ENCODE measurements at regions not wholly inside any gene's neighbourhood (a gene's known extent, or its start where the extent isn't known, plus 50 kb on each side); places are given as distances from the start of the nearest gene placed in this dataset.
A peak's percentile ranks its signal among the peaks of the same experiment; 100 is the strongest.
"Not testable (repeated sequence)": the region's sequence is repeated elsewhere in the genome, so short reads cannot be mapped to it uniquely, and the experiment has no call there.

DNA sequence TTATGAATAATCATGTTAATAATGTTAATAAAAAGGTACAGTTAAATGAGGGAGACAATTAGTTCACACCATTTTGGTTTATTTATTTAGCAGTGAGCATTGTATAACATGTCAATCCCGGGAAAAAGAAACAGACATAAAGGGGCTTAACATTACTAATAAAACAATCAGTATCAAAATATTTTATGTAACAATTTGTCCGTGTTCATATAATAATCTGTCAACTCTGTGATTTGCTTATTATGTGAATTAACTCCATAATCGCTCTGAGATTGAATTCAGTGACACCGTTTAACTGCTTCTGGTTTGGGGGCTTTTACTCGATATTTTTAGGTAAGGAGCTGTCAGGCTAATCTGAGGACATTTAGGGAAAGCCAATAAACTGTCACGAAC, 95.8 kb upstream of the HMGA2 start:
- intact Hi-C loops (cut with micrococcal nuclease) = no loop called here
- Histone ChIP-seq H3K27me3 (ENCODE audit: low read depth) (peaks cover 98% of the 10 kb centered on the region), H3K4me1 (peaks cover 10% of the 10 kb centered on the region), H3K9me3 (replicated peaks) (no peaks in the 10 kb centered on the region), H3K27ac (replicated peaks) (no peak overlapping the region), H3K4me3 (no peak overlapping the region), H3K36me3 (no peaks in the 10 kb centered on the region)
- DNase-seq = no peak
- no peak for TF ChIP-seq CTCF (IDR thresholded peaks at IDR 0.05; ENCODE audit: borderline replicate concordance)

DNA sequence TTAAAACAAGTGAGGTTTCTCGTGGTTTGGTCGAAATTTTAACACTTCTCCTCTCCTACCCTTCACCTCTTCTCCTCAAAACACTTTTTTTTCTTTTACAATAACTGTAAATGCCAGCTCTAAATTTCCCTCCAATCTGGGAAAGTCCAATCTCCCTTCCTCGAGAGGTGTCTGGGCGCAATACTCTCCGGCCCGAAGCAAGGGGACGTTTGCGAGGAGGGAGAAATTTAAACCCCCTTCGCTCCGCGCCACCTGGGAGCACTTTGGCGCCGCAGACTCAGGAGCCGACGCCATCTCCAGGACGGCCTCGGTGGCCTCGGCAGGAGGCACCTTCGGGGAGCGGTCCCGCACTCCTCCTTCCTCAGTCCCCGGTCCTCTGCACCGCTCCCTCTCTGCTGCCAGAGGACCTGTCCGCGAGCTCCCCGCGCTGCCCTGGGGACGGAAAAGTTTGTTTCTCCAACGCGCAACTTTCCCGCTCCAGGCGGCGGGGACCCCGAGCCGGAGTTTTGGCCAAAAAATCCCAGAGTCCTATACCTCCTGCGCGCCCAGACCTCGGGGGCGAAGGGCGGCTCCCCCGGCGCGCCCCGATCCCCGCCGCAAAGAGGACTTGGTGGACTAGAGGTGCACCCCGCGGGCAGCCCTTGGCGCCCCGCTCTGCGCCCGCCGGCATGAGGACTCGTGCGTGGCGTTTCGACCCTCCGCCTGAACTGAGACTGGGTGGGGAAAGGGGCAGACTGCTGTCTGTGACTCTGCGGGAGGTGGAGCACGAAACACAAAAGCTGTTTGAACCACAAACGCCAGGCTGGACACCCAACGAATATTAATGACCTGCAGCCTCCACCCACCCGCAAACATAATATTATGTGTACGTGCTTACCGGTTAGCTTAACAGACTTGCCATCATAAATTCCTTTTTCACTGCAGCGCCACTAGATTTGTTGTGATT, 95.2 kb upstream of the HMGA2 start:
- Histone ChIP-seq H3K4me1 (peaks cover 10% of the 10 kb centered on the region), H3K27me3 (ENCODE audit: low read depth) (peaks cover 98% of the 10 kb centered on the region), H3K36me3 (no peaks in the 10 kb centered on the region), H3K27ac (replicated peaks) (no peak overlapping the region), H3K9me3 (replicated peaks) (no peaks in the 10 kb centered on the region), H3K4me3 (peak overlapping the region; percentile 38)
- TF ChIP-seq CTCF (IDR thresholded peaks at IDR 0.05; ENCODE audit: borderline replicate concordance) = no peak
- DNase-seq = no peak
- intact Hi-C loops (cut with micrococcal nuclease) = no loop called here

DNA sequence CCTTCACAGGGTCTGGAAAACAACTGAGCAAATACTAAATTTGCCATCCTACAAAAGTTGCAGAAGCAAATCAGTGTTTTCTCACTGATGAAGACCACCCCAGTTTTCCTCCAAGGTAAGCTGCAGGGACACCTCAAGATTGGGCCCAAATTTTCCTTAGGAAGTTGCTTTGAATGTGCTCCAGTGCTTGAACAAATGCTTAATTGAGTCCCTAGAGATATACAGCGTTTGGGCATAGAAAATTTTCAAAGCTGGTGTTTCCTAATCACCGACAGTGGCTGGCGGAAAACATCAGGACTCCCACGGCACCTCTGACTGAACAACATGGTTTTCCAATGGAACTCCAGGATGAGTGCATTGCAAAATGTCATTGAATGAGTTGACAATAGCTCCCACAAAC, 92.5 kb upstream of the HMGA2 start:
- no peak for DNase-seq
- intact Hi-C loops (cut with micrococcal nuclease) = no loop called here
- Histone ChIP-seq H3K4me3 (no peak overlapping the region), H3K27ac (replicated peaks) (no peak overlapping the region), H3K27me3 (ENCODE audit: low read depth) (peaks cover 88% of the 10 kb centered on the region), H3K9me3 (replicated peaks) (no peaks in the 10 kb centered on the region), H3K4me1 (peaks cover 10% of the 10 kb centered on the region), H3K36me3 (no peaks in the 10 kb centered on the region)
- no peak for TF ChIP-seq CTCF (IDR thresholded peaks at IDR 0.05; ENCODE audit: borderline replicate concordance)

DNA sequence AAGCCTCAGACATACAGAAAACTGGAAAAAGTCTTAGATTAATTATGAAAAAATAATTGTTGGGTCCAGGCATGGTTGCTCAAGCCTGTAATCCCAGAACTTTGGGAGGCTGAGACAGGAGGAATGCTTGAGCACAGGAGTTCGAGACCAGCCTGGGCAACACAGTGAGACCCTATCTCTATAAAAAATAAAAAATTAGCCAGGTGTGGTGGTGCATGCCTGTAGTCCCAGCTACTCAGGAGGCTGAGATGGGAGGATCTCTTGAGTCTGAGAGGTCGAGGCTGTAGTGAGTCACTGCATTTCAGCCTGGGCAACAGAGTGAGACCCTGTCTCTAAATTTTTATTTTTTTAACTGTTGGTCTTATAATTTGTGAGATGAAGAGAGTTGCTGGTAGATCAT, 90.6 kb upstream of the HMGA2 start:
- H3K4me1 ChIP-seq; H3K27ac ChIP-seq (replicated peaks); H3K9me3 ChIP-seq (replicated peaks); intact Hi-C loops (cut with micrococcal nuclease); H3K36me3 ChIP-seq; H3K4me3 ChIP-seq; DNase-seq: not testable (repeated sequence)
- H3K27me3 ChIP-seq (ENCODE audit: low read depth) = peaks cover 69% of the 10 kb centered on the region

- Histone ChIP-seq H3K36me3 (no peaks in the 10 kb centered on the region), H3K27me3 (ENCODE audit: low read depth) (peaks cover 63% of the 10 kb centered on the region), H3K4me3 (no peak overlapping the region), H3K9me3 (replicated peaks) (no peaks in the 10 kb centered on the region), H3K27ac (replicated peaks) (no peak overlapping the region), H3K4me1 (peaks cover 3% of the 10 kb centered on the region)
- no peak for TF ChIP-seq CTCF (IDR thresholded peaks at IDR 0.05; ENCODE audit: borderline replicate concordance)
- intact Hi-C loops (cut with micrococcal nuclease) = no loop called here
- no peak for DNase-seq
These were observed 90.1 kb upstream of the HMGA2 start for GRCh38 chr12:65734226-65734625.

- no peak overlapping the region for H3K4me3 ChIP-seq
- no peak overlapping the region for H3K27ac ChIP-seq (replicated peaks)
- peaks cover 17% of the 10 kb centered on the region for H3K4me1 ChIP-seq
- intact Hi-C loops (cut with micrococcal nuclease) = no loop called here
- H3K9me3 ChIP-seq (replicated peaks) = no peaks in the 10 kb centered on the region
- no peak for TF ChIP-seq CTCF (IDR thresholded peaks at IDR 0.05; ENCODE audit: borderline replicate concordance)
- no peak for DNase-seq
- no peaks in the 10 kb centered on the region for H3K36me3 ChIP-seq
- H3K27me3 ChIP-seq (ENCODE audit: low read depth) = peaks cover 56% of the 10 kb centered on the region
These were observed 84.7 kb upstream of the HMGA2 start for GRCh38 chr12:65739606-65740005.

All from left ventricle myocardium inferior (tissue), 1 donor.